Sigmoid colon (tissue), 6 donors: ENCODE measurements at regions not wholly inside any gene's neighbourhood (a gene's known extent, or its start where the extent isn't known, plus 50 kb on each side); places are given as distances from the start of the nearest gene placed in this dataset.

Experiments used
- DNase-seq: peaks from one replicate; pipeline ENCODE4 v3.0.0-alpha.2; 2019
- H3K27ac ChIP-seq, 4 donors: fragments of 200-600 bp; sonication (generic); one replicate each; pipeline ENCODE4 v1.5.1; 2016 to 2019; ENCODE audit warnings: mild to moderate bottlenecking in 1 of 4
- H3K27me3 ChIP-seq, 3 donors: fragments of 200-600 bp; sonication (generic); one replicate each; pipeline ENCODE4 v1.5.1; 2019; ENCODE audit warnings: mild to moderate bottlenecking in 1 of 3
- H3K36me3 ChIP-seq, 4 donors: fragments of 200-600 bp; sonication (generic); one replicate each; pipeline ENCODE4 v1.5.1; 2016 to 2019
- H3K4me1 ChIP-seq, 4 donors: fragments of 200-600 bp; sonication (generic); one replicate each; pipeline ENCODE4 v1.5.1; 2017 to 2019
- H3K4me3 ChIP-seq, 4 donors: fragments of 200-600 bp; sonication (generic); one replicate each; pipeline ENCODE4 v1.5.1; 2017 to 2019; ENCODE audit warnings: mild to moderate bottlenecking in 2 of 4, moderate library complexity in 1 of 4
- H3K9me3 ChIP-seq, 4 donors: fragments of 200-600 bp in 3 of 4; sonication (generic) in 3 of 4; one replicate each; pipeline versions ENCODE4 v1.5.1 to v1.6.1; 2013 to 2019
- CTCF ChIP-seq, 4 experiments: fragments of 450-650 bp in 3 of 4; fragments of 200-600 bp in 1 of 4; IDR thresholded peaks; one replicate each; pipeline ENCODE4 v1.5.1; 2016 to 2019; ENCODE audit warnings: antibody characterized with exemption in 4 of 4, mild to moderate bottlenecking in 3 of 4, moderate library complexity in 2 of 4
- EP300 ChIP-seq, 4 donors: sonication (generic); formaldehyde crosslinking; IDR thresholded peaks; one replicate each; pipeline ENCODE4 v1.6.1; 2017; ENCODE audit warnings: antibody characterized with exemption in 4 of 4
- POLR2A ChIP-seq, 2 donors: fragments of 450-650 bp; IDR thresholded peaks; one replicate each; pipeline ENCODE4 v1.6.1; 2016; ENCODE audit warnings: antibody characterized with exemption in 2 of 2, mild to moderate bottlenecking in 2 of 2, moderate library complexity in 2 of 2
- POLR2AphosphoS5 ChIP-seq, 4 donors: sonication (generic); formaldehyde crosslinking; IDR thresholded peaks; one replicate each; pipeline ENCODE4 v1.6.1; 2017; ENCODE audit warnings: antibody characterized with exemption in 4 of 4
- WGBS, 2 donors: extraction: QIAGEN DNeasy Blood & Tissue Kit; methylation state at CpG; one replicate each; pipeline ENCODE4 v1.1.7; 2013; 5-methylcytosine and 5-hydroxymethylcytosine counted together
- intact Hi-C: fragments of 100-400 bp; cut with DNase I; formaldehyde crosslinking; loops from one replicate; pipeline ENCODE4 v1.15.1; 2023
- donor health status: healthy with polysubstance abuse.
- donor health status: healthy.

- intact Hi-C loops: no loop called here
- Histone ChIP-seq H3K4me1 (no peaks in the 10 kb centered on the region), H3K4me3 (no peak overlapping the region), H3K36me3 (no peaks in the 10 kb centered on the region), H3K9me3 (no peaks in the 10 kb centered on the region), H3K27me3 (no peaks in the 10 kb centered on the region), H3K27ac (no peak overlapping the region)
- TF ChIP-seq EP300 (IDR thresholded peaks at IDR 0.05) (no peak), POLR2AphosphoS5 (IDR thresholded peaks at IDR 0.05) (no peak), POLR2A (IDR thresholded peaks at IDR 0.05) (no peak), CTCF (IDR thresholded peaks at IDR 0.05) (no peak)
- no peak for DNase-seq
These were observed 413.6 kb downstream of the CDH2 start for GRCh38 chr18:27763341-27763740.

GRCh38 chr18:27762054-27762453 is 414.9 kb downstream of the CDH2 start:
- DNase-seq: no peak
- intact Hi-C loops: no loop called here
- H3K4me1 ChIP-seq: no peaks in the 10 kb centered on the region
- no peak overlapping the region for H3K27ac ChIP-seq
- no peaks in the 10 kb centered on the region for H3K9me3 ChIP-seq
- H3K27me3 ChIP-seq: no peaks in the 10 kb centered on the region
- H3K36me3 ChIP-seq: no peaks in the 10 kb centered on the region
- H3K4me3 ChIP-seq: no peak overlapping the region
- 44 to 50% methylated on average over 4 of the region's 4 CpGs for WGBS, 2 donors
- TF ChIP-seq POLR2A (IDR thresholded peaks at IDR 0.05): no peak
- no peak for TF ChIP-seq EP300 (IDR thresholded peaks at IDR 0.05)
- TF ChIP-seq CTCF (IDR thresholded peaks at IDR 0.05): no peak
- no peak for TF ChIP-seq POLR2AphosphoS5 (IDR thresholded peaks at IDR 0.05)

GRCh38 chr18:27752944-27753343 is 424.0 kb downstream of the CDH2 start:
- no peaks in the 10 kb centered on the region for H3K36me3 ChIP-seq
- H3K27ac ChIP-seq: no peak overlapping the region
- no peak for DNase-seq
- WGBS, 2 donors: 73 to 78% methylated on average over 4 of the region's 4 CpGs
- intact Hi-C loops: no loop called here
- no peaks in the 10 kb centered on the region for H3K4me1 ChIP-seq
- no peak overlapping the region for H3K4me3 ChIP-seq
- no peaks in the 10 kb centered on the region for H3K27me3 ChIP-seq
- no peak for TF ChIP-seq POLR2AphosphoS5 (IDR thresholded peaks at IDR 0.05)
- no peak for TF ChIP-seq CTCF (IDR thresholded peaks at IDR 0.05)
- no peak for TF ChIP-seq EP300 (IDR thresholded peaks at IDR 0.05)
- no peak for TF ChIP-seq POLR2A (IDR thresholded peaks at IDR 0.05)
- H3K9me3 ChIP-seq: no peaks in the 10 kb centered on the region

- no peaks in the 10 kb centered on the region for H3K27me3 ChIP-seq
- no peak overlapping the region for H3K4me3 ChIP-seq
- H3K27ac ChIP-seq: no peak overlapping the region
- TF ChIP-seq CTCF (IDR thresholded peaks at IDR 0.05) (no peak), EP300 (IDR thresholded peaks at IDR 0.05) (no peak)
- no peaks in the 10 kb centered on the region for H3K4me1 ChIP-seq
- DNase-seq: no peak
- H3K36me3 ChIP-seq: no peaks in the 10 kb centered on the region
- no peaks in the 10 kb centered on the region for H3K9me3 ChIP-seq
- 64 to 80% methylated on average over 5 of the region's 5 CpGs for WGBS, 2 donors
- intact Hi-C loops: no loop called here
These were observed 426.0 kb downstream of the CDH2 start for GRCh38 chr18:27750923-27751322.

GRCh38 chr18:27750014-27750413 is 426.9 kb downstream of the CDH2 start:
- intact Hi-C loops: no loop called here

More at GRCh38 chr18:27750014-27750413, 426.9 kb downstream of the CDH2 start:
- H3K9me3 ChIP-seq: no peaks in the 10 kb centered on the region
- DNase-seq: no peak
- TF ChIP-seq POLR2A (IDR thresholded peaks at IDR 0.05) (no peak), CTCF (IDR thresholded peaks at IDR 0.05) (no peak), EP300 (IDR thresholded peaks at IDR 0.05) (no peak), POLR2AphosphoS5 (IDR thresholded peaks at IDR 0.05) (no peak)
- no peak overlapping the region for H3K4me3 ChIP-seq
- no peaks in the 10 kb centered on the region for H3K36me3 ChIP-seq
- WGBS, 2 donors: 2 to 5% methylated on average over 3 of the region's 3 CpGs
- H3K4me1 ChIP-seq: no peaks in the 10 kb centered on the region
- H3K27ac ChIP-seq: no peak overlapping the region
- no peaks in the 10 kb centered on the region for H3K27me3 ChIP-seq
